MCF 10A (cell line): ENCODE measurements at regions not wholly inside any gene's neighbourhood (a gene's known extent, or its start where the extent isn't known, plus 50 kb on each side); places are given as distances from the start of the nearest gene placed in this dataset.

Experiments used
- BruUV-seq: library from RNA; stranded (reverse); fragments of 400-500 nt; replicated peaks from 2 replicates; lab custom pipeline; 2021; lab: Mats Ljungman, UMichigan
- CTCF ChIA-PET: fragments of 300-600 bp; sonication (Branson Sonifier 250); formaldehyde crosslinking; extraction: SDS; loops from one replicate; lab custom pipeline; 2021; ENCODE audit warnings: antibody characterized with exemption, inconsistent platforms; lab: Yijun Ruan, JAX
- POLR2A ChIA-PET: fragments of 300-600, 350-650 bp; sonication (Branson Sonifier 250); formaldehyde crosslinking; extraction: SDS; loops from one replicate; lab custom pipeline; 2020; ENCODE audit warnings: antibody characterized with exemption, inconsistent platforms; lab: Yijun Ruan, JAX
- DNase-seq: peaks from one replicate; pipeline ENCODE4 v3.0.0-alpha.2; 2018; ENCODE audit not compliant: unreplicated experiment
- H3K27ac Mint-ChIP-seq: one replicate; pipeline ENCODE4 v1.8.0; 2022; ENCODE audit warnings: mild to moderate bottlenecking, low read depth, mixed read lengths; ENCODE audit not compliant: unreplicated experiment
- H3K27me3 Mint-ChIP-seq: one replicate; pipeline ENCODE4 v1.8.0; 2022; ENCODE audit warnings: mixed read lengths; ENCODE audit not compliant: insufficient read depth, unreplicated experiment
- H3K36me3 Mint-ChIP-seq: one replicate; pipeline ENCODE4 v1.8.0; 2022; ENCODE audit warnings: mild to moderate bottlenecking, moderate library complexity, mixed read lengths; ENCODE audit not compliant: insufficient read depth, unreplicated experiment
- H3K4me1 Mint-ChIP-seq: one replicate; pipeline ENCODE4 v1.8.0; 2022; ENCODE audit warnings: mixed read lengths; ENCODE audit not compliant: insufficient read depth, unreplicated experiment
- H3K4me3 Mint-ChIP-seq: one replicate; pipeline ENCODE4 v1.8.0; 2022; ENCODE audit warnings: mild to moderate bottlenecking, moderate library complexity, mixed read lengths; ENCODE audit not compliant: unreplicated experiment
- H3K9me3 Mint-ChIP-seq: one replicate; pipeline ENCODE4 v1.8.0; 2022; ENCODE audit warnings: mixed read lengths; ENCODE audit not compliant: unreplicated experiment
- CTCF ChIP-seq: fragments of 200-600 bp; IDR thresholded peaks from one replicate; pipeline ENCODE4 v1.8.0; 2022; ENCODE audit warnings: antibody characterized with exemption, mild to moderate bottlenecking; ENCODE audit not compliant: unreplicated experiment
- intact Hi-C: fragments of 100-400 bp; cut with micrococcal nuclease; formaldehyde crosslinking; loops from 2 replicates; pipeline ENCODE4 v1.14.1; 2022

- H3K9me3 Mint-ChIP-seq, result no peaks in the 10 kb centered on the region
- no peak for DNase-seq
- no peak overlapping the region for H3K4me3 Mint-ChIP-seq
- no peaks in the 10 kb centered on the region for H3K36me3 Mint-ChIP-seq
- H3K4me1 Mint-ChIP-seq, result no peaks in the 10 kb centered on the region
- TF ChIP-seq CTCF, result no peak
- intact Hi-C loops, result no loop called here
- H3K27me3 Mint-ChIP-seq, result no peaks in the 10 kb centered on the region
- POLR2A ChIA-PET, result no interaction called here
- CTCF ChIA-PET, result no interaction called here
- BruUV-seq, result no TSS peak
- H3K27ac Mint-ChIP-seq, result no peak overlapping the region
Observed at GRCh38 chr2:221761260-221761659, 189.2 kb upstream of the EPHA4 start.

- POLR2A ChIA-PET, result interaction anchor here (0.6 kb wide), 1 partner anchor 78 kb away, joined by 3 read pairs; no protein-coding TSS in a partner anchor
- no TSS peak for BruUV-seq
- CTCF ChIA-PET, result no interaction called here
- no peak for TF ChIP-seq CTCF
- no peak for DNase-seq
- Mint-ChIP-seq H3K27ac (no peak overlapping the region), H3K27me3 (no peaks in the 10 kb centered on the region), H3K4me3 (no peak overlapping the region), H3K9me3 (no peaks in the 10 kb centered on the region), H3K4me1 (no peaks in the 10 kb centered on the region), H3K36me3 (no peaks in the 10 kb centered on the region)
- intact Hi-C loops, result no loop called here
Observed at GRCh38 chr2:221758076-221758475, 186.0 kb upstream of the EPHA4 start.

GRCh38 chr2:221753401-221753800, 181.3 kb upstream of the EPHA4 start:
- H3K27ac Mint-ChIP-seq, result no peak overlapping the region
- TF ChIP-seq CTCF, result no peak

GRCh38 chr2:221752781-221753180, 180.7 kb upstream of the EPHA4 start:
- DNase-seq, result no peak
- ChIA-PET POLR2A (no interaction called here), CTCF (no interaction called here)
- Mint-ChIP-seq H3K9me3 (no peaks in the 10 kb centered on the region), H3K27ac (no peak overlapping the region), H3K4me1 (no peaks in the 10 kb centered on the region), H3K4me3 (no peak overlapping the region), H3K27me3 (no peaks in the 10 kb centered on the region), H3K36me3 (no peaks in the 10 kb centered on the region)
- intact Hi-C loops, result no loop called here
- TF ChIP-seq CTCF, result no peak
- no TSS peak for BruUV-seq

More at GRCh38 chr2:221753401-221753800, 181.3 kb upstream of the EPHA4 start:
- Mint-ChIP-seq H3K9me3 (no peaks in the 10 kb centered on the region), H3K36me3 (no peaks in the 10 kb centered on the region), H3K27me3 (no peaks in the 10 kb centered on the region), H3K4me3 (no peak overlapping the region), H3K4me1 (no peaks in the 10 kb centered on the region)
- CTCF ChIA-PET, result interaction anchor here (0.6 kb wide), 1 partner anchor 25 kb away, joined by 3 read pairs; no protein-coding TSS in a partner anchor
- no TSS peak for BruUV-seq
- intact Hi-C loops, result no loop called here
- POLR2A ChIA-PET, result no interaction called here
- DNase-seq, result no peak
